SK-N-SH (cell line): ENCODE measurements at regions not wholly inside any gene's neighbourhood (a gene's known extent, or its start where the extent isn't known, plus 50 kb on each side); places are given as distances from the start of the nearest gene placed in this dataset.

Experiments used
- CTCF ChIA-PET: fragments of 300-600, 350-600 bp; formaldehyde crosslinking; extraction: SDS; loops from one replicate; lab custom pipeline; 2021; lab: Yijun Ruan, JAX
- POLR2A ChIA-PET: fragments of 350-600 bp; sonication (Branson Sonifier 250); formaldehyde crosslinking; extraction: SDS; loops from one replicate; lab custom pipeline; 2020; ENCODE audit warnings: antibody characterized with exemption, inconsistent platforms; lab: Yijun Ruan, JAX
- DNase-seq: peaks from one replicate; pipeline ENCODE4 v3.0.0; 2012
- H2AFZ ChIP-seq: fragments of 200-600 bp; sonication (generic); 2 replicates; pipeline ENCODE4 v1.8.1; 2016; ENCODE audit warnings: antibody characterized with exemption, mild to moderate bottlenecking, low read depth
- H3F3A ChIP-seq: fragments of 200-600 bp; sonication (generic); replicated peaks from 2 replicates; pipeline ENCODE3; 2016; ENCODE audit warnings: antibody characterized with exemption, mild to moderate bottlenecking; ENCODE audit not compliant: insufficient read depth
- H3K27ac ChIP-seq, 2 experiments: fragments of 200-500 bp in 1 of 2; fragments of 200-600 bp in 1 of 2; sonication (Bioruptor generic) in 1 of 2; sonication (generic), shearing (Covaris generic) in 1 of 2; 2 replicates each; pipeline versions ENCODE4 v1.5.1 to v1.6.1; 2014 to 2016; ENCODE audit warnings: low read depth in 2 of 2, inconsistent platforms in 1 of 2, low read length in 1 of 2, mild to moderate bottlenecking in 1 of 2, mixed read lengths in 1 of 2
- H3K27me3 ChIP-seq: fragments of 200-600 bp; sonication (generic), shearing (Covaris generic); 2 replicates; pipeline ENCODE4 v1.6.1; 2016; ENCODE audit warnings: mixed run types; ENCODE audit not compliant: insufficient read depth
- H3K36me3 ChIP-seq, 2 experiments: fragments of 200-500 bp in 1 of 2; fragments of 200-600 bp in 1 of 2; sonication (Bioruptor generic) in 1 of 2; sonication (generic) in 1 of 2; replicated peaks in 1 of 2; 2 replicates each; pipeline versions ENCODE3 to v1.5.1; 2014 to 2016; ENCODE audit warnings: low read length in 1 of 2, mild to moderate bottlenecking in 1 of 2; ENCODE audit not compliant: insufficient read depth in 2 of 2, control insufficient read depth in 1 of 2
- H3K4me1 ChIP-seq, 2 experiments: fragments of 200-500 bp in 1 of 2; fragments of 200-600 bp in 1 of 2; sonication (Bioruptor generic) in 1 of 2; sonication (generic), shearing (Covaris generic) in 1 of 2; 2 replicates each; pipeline versions ENCODE4 v1.5.1 to v1.6.1; 2014 to 2016; ENCODE audit warnings: low read depth in 1 of 2, low read length in 1 of 2, mixed run types in 1 of 2; ENCODE audit not compliant: insufficient read depth in 2 of 2, control insufficient read depth in 1 of 2
- H3K4me2 ChIP-seq: fragments of 200-600 bp; sonication (generic), shearing (Covaris generic); 2 replicates; pipeline ENCODE4 v1.6.1; 2017; ENCODE audit warnings: mixed run types
- H3K4me3 ChIP-seq, 2 experiments: fragments of 200-500 bp in 1 of 2; fragments of 200-600 bp in 1 of 2; sonication (Bioruptor generic) in 1 of 2; sonication (generic), shearing (Covaris generic) in 1 of 2; 2 replicates each; pipeline versions ENCODE4 v1.5.1 to v1.8.1; 2014 to 2016; ENCODE audit warnings: low read depth in 2 of 2, inconsistent platforms in 1 of 2, low read length in 1 of 2, mild to moderate bottlenecking in 1 of 2, mixed read lengths in 1 of 2, moderate library complexity in 1 of 2
- H3K79me2 ChIP-seq: fragments of 200-600 bp; sonication (generic); 2 replicates; pipeline ENCODE4 v1.8.1; 2017; ENCODE audit warnings: mild to moderate bottlenecking; ENCODE audit not compliant: insufficient read depth
- H3K9ac ChIP-seq: fragments of 200-600 bp; sonication (generic); 2 replicates; pipeline ENCODE4 v1.6.1; 2017; ENCODE audit warnings: mixed run types
- H3K9me2 ChIP-seq: fragments of 200-600 bp; sonication (generic); 2 replicates; pipeline ENCODE4 v1.6.1; 2017; ENCODE audit warnings: mixed run types
- H3K9me3 ChIP-seq: fragments of 200-600 bp; sonication (generic); 2 replicates; pipeline ENCODE4 v1.6.1; 2017; ENCODE audit warnings: mixed run types, mild to moderate bottlenecking, moderate library complexity
- H4K20me1 ChIP-seq: fragments of 200-600 bp; sonication (generic); 2 replicates; pipeline ENCODE4 v1.6.1; 2017; ENCODE audit warnings: mild to moderate bottlenecking, mixed run types; ENCODE audit not compliant: insufficient read depth
- ELF1 ChIP-seq: IDR thresholded peaks from 2 replicates; pipeline ENCODE4 v1.4.0; 2012
- EZH2phosphoT487 ChIP-seq: fragments of 200-600 bp; sonication (generic); IDR thresholded peaks from 2 replicates; pipeline ENCODE4 v1.6.1; 2017; ENCODE audit warnings: low read depth, mixed run types, mild to moderate bottlenecking, antibody characterized with exemption, moderate library complexity, borderline replicate concordance
- FOSL2 ChIP-seq: IDR thresholded peaks from 2 replicates; pipeline ENCODE4 v1.4.0; 2012; ENCODE audit warnings: low read depth, mild to moderate bottlenecking, moderate library complexity, borderline replicate concordance
- GATA2 ChIP-seq: sonication (generic); formaldehyde crosslinking; IDR thresholded peaks from 2 replicates; pipeline ENCODE4 v1.5.0; 2020; ENCODE audit warnings: mild to moderate bottlenecking, missing genetic modification reagents
- MEF2A ChIP-seq: IDR thresholded peaks from 2 replicates; pipeline ENCODE4 v1.4.0; 2012; ENCODE audit warnings: low read depth, borderline replicate concordance
- NRF1 ChIP-seq: IDR thresholded peaks from 2 replicates; pipeline ENCODE4 v1.6.1; 2012; ENCODE audit warnings: low read depth, mild to moderate bottlenecking, low read length
- SIN3A ChIP-seq: IDR thresholded peaks from 2 replicates; pipeline ENCODE4 v1.6.1; 2012; ENCODE audit warnings: low read depth, mild to moderate bottlenecking, low read length, moderate library complexity, borderline replicate concordance
- TAF1 ChIP-seq: IDR thresholded peaks from 2 replicates; pipeline ENCODE4 v1.6.1; 2012; ENCODE audit warnings: low read depth, mild to moderate bottlenecking, low read length, moderate library complexity, borderline replicate concordance
- TCF12 ChIP-seq: IDR thresholded peaks from 2 replicates; pipeline ENCODE4 v1.4.0; 2012
- YY1 ChIP-seq: IDR thresholded peaks from 2 replicates; pipeline ENCODE4 v1.4.0; 2012; ENCODE audit warnings: low read depth, mild to moderate bottlenecking
- WGBS: methylation state at CpG from one replicate; pipeline ENCODE4 v1.1.6; 2017; ENCODE audit warnings: low lambda C conversion rate; 5-methylcytosine and 5-hydroxymethylcytosine counted together
- TF ChIP-seq, protein P1 (sequence below): IDR thresholded peaks from 2 replicates; pipeline ENCODE4 v1.6.1; 2012; ENCODE audit warnings: mild to moderate bottlenecking, low read depth, low read length, moderate library complexity
- TF ChIP-seq, protein P2 (sequence below): fragments of 150-350 bp; IDR thresholded peaks from 2 replicates; pipeline ENCODE4 v1.6.1; 2016; ENCODE audit warnings: mild to moderate bottlenecking, low read depth, low read length

DNA sequence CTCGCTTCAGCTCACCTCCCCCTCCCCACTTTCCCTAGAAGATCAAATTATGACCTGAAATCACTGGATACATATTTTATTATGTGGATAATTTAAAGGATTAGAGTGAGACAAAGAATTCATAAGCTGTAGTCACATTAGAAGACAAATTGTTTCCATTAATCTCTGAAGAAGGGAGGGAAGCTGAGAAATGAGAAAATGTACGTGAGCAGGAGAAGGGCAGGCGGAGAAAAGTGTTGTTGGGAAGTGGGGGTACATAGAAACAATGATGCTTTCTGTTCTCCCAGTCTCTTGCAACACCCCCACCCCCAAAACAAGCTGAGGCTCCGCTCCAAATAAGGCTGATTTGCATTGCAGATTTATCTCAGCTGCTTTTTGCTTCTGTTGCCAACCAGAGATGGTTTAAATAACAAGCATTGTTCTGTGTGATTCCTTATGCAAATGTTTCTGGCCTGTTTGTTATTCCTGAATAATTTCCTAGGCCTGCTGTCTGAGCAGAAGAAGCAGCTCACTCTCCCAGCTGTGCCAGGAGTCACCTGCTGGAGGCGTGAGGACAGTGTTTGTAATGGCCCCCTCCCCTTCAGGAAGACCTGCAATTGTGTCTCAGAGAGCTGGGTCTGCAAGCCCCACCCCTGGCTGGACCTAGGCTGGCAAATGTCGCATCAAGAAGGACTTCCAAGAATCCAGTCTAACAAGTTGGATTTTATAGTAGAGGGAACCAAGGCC, 121.8 kb upstream of the TNR start (continued):
- TF ChIP-seq, protein P1, sequence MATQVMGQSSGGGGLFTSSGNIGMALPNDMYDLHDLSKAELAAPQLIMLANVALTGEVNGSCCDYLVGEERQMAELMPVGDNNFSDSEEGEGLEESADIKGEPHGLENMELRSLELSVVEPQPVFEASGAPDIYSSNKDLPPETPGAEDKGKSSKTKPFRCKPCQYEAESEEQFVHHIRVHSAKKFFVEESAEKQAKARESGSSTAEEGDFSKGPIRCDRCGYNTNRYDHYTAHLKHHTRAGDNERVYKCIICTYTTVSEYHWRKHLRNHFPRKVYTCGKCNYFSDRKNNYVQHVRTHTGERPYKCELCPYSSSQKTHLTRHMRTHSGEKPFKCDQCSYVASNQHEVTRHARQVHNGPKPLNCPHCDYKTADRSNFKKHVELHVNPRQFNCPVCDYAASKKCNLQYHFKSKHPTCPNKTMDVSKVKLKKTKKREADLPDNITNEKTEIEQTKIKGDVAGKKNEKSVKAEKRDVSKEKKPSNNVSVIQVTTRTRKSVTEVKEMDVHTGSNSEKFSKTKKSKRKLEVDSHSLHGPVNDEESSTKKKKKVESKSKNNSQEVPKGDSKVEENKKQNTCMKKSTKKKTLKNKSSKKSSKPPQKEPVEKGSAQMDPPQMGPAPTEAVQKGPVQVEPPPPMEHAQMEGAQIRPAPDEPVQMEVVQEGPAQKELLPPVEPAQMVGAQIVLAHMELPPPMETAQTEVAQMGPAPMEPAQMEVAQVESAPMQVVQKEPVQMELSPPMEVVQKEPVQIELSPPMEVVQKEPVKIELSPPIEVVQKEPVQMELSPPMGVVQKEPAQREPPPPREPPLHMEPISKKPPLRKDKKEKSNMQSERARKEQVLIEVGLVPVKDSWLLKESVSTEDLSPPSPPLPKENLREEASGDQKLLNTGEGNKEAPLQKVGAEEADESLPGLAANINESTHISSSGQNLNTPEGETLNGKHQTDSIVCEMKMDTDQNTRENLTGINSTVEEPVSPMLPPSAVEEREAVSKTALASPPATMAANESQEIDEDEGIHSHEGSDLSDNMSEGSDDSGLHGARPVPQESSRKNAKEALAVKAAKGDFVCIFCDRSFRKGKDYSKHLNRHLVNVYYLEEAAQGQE, result no peak
- TF ChIP-seq EZH2phosphoT487, result no peak
- no peak for TF ChIP-seq TCF12
- TF ChIP-seq GATA2, result no peak

DNA sequence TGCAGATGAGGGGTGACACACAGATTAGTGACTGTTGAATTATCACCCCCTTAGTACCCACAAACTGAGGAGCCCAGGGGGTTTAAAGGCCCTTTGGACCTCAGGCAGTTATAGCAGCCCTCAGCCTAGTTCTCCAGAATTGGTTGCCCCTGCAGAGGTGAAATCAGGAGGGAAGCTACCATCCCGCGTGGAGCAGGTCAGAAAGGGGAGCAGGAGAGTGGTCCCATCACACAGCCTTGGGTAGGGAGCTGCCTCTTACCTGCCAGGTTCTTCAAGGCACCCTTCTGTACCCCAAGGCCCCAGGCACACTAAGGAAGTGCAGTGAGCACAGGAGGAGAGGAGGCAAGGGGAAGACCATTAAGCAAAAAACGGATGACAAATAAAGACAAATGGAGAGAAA, 121.2 kb upstream of the TNR start:
- no peak overlapping the region for H3K9ac ChIP-seq
- no peaks in the 10 kb centered on the region for H3K9me3 ChIP-seq
- CTCF ChIA-PET, result interaction anchor here (1.2 kb wide), 1 partner anchor 490 kb away, joined by 3 read pairs; no protein-coding TSS in a partner anchor
- TF ChIP-seq MEF2A (no peak), YY1 (no peak), NRF1 (no peak), SIN3A (no peak), FOSL2 (no peak), ELF1 (no peak), TAF1 (no peak)
- TF ChIP-seq, protein P2, sequence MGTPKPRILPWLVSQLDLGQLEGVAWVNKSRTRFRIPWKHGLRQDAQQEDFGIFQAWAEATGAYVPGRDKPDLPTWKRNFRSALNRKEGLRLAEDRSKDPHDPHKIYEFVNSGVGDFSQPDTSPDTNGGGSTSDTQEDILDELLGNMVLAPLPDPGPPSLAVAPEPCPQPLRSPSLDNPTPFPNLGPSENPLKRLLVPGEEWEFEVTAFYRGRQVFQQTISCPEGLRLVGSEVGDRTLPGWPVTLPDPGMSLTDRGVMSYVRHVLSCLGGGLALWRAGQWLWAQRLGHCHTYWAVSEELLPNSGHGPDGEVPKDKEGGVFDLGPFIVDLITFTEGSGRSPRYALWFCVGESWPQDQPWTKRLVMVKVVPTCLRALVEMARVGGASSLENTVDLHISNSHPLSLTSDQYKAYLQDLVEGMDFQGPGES, result no peak
- no peak overlapping the region for H2AFZ ChIP-seq
- no peak overlapping the region for H3K27ac ChIP-seq
- WGBS, result 52% methylated on average over 3 of the region's 3 CpGs
- no peak overlapping the region for H3K4me3 ChIP-seq
- no peaks in the 10 kb centered on the region for H3K27me3 ChIP-seq
- POLR2A ChIA-PET, result no interaction called here
- H4K20me1 ChIP-seq, result no peaks in the 10 kb centered on the region
- DNase-seq, result no peak
- no peaks in the 10 kb centered on the region for H3K79me2 ChIP-seq
- H3K4me1 ChIP-seq, result no peaks in the 10 kb centered on the region; a peak in 1 of 4 replicates
- no peaks in the 10 kb centered on the region for H3K9me2 ChIP-seq
- H3K4me2 ChIP-seq, result no peak overlapping the region
- no peaks in the 10 kb centered on the region for H3K36me3 ChIP-seq
- no peaks in the 10 kb centered on the region for H3F3A ChIP-seq
